IMR-90 (cell line): ENCODE measurements at regions not wholly inside any gene's neighbourhood (a gene's known extent, or its start where the extent isn't known, plus 50 kb on each side); places are given as distances from the start of the nearest gene placed in this dataset.

ENCODE experiments used
- ATAC-seq: fragments of 200-7000 bp; cut with Tn5 transposase; 2 replicates; pipeline ENCODE4 v1.9.1; 2020; ENCODE audit warnings: low read depth, mild to moderate bottlenecking, moderate library complexity
- BruUV-seq: library from RNA; stranded (reverse); fragments of 400-500 nt; replicated peaks from 2 replicates; lab custom pipeline; 2021; lab: Mats Ljungman, UMichigan
- CTCF ChIA-PET: fragments of 300-600 bp; formaldehyde crosslinking; extraction: SDS; loops from one replicate; lab custom pipeline; 2021; ENCODE audit warnings: antibody characterized with exemption; lab: Yijun Ruan, JAX
- POLR2A ChIA-PET: fragments of 300-600 bp; sonication (Branson Sonifier 250); formaldehyde crosslinking; loops from one replicate; lab custom pipeline; 2022; ENCODE audit warnings: antibody characterized with exemption; ENCODE audit not compliant: unreplicated experiment; lab: Charles Lee
- DNase-seq: peaks from one replicate; pipeline ENCODE4 v3.0.0; 2013
- H2AFZ ChIP-seq: replicated peaks from 2 replicates; pipeline ENCODE3; 2013; ENCODE audit warnings: low read length, mild to moderate bottlenecking; ENCODE audit not compliant: poor library complexity
- H2AK5ac ChIP-seq: 2 replicates; pipeline ENCODE4 v1.6.1; 2013; ENCODE audit warnings: low read depth, low read length, inconsistent platforms
- H2AK9ac ChIP-seq: replicated peaks from 2 replicates; pipeline ENCODE3; 2013; ENCODE audit warnings: mild to moderate bottlenecking, low read depth, low read length, moderate library complexity; ENCODE audit not compliant: poor library complexity
- H2BK120ac ChIP-seq: 2 replicates; pipeline ENCODE4 v1.6.1; 2013; ENCODE audit warnings: low read depth, low read length, inconsistent platforms
- H2BK15ac ChIP-seq: 3 replicates; pipeline ENCODE4 v1.6.1; 2013; ENCODE audit warnings: low read depth, low read length, inconsistent platforms
- H2BK20ac ChIP-seq: 2 replicates; pipeline ENCODE4 v1.6.1; 2013; ENCODE audit warnings: low read depth, mild to moderate bottlenecking, inconsistent platforms, low read length, moderate library complexity
- H2BK5ac ChIP-seq: 2 replicates; pipeline ENCODE4 v1.6.1; 2013; ENCODE audit warnings: mild to moderate bottlenecking, low read depth, low read length, inconsistent platforms; ENCODE audit not compliant: poor library complexity, severe bottlenecking
- H3K14ac ChIP-seq: replicated peaks from 2 replicates; pipeline ENCODE4 v1.6.1; 2013; ENCODE audit warnings: low read depth, low read length, inconsistent platforms
- H3K18ac ChIP-seq: 2 replicates; pipeline ENCODE4 v1.6.1; 2013; ENCODE audit warnings: low read depth, low read length, control low read depth
- H3K23ac ChIP-seq: 2 replicates; pipeline ENCODE4 v1.6.1; 2013; ENCODE audit warnings: low read depth, low read length, inconsistent platforms
- H3K27ac ChIP-seq: 2 replicates; pipeline ENCODE4 v1.5.1; 2013; ENCODE audit warnings: mild to moderate bottlenecking, control low read depth, low read length; ENCODE audit not compliant: insufficient read depth
- H3K27me3 ChIP-seq: 2 replicates; pipeline ENCODE4 v1.6.1; 2013; ENCODE audit warnings: low read length; ENCODE audit not compliant: control insufficient read depth, insufficient read depth
- H3K36me3 ChIP-seq: 2 replicates; pipeline ENCODE4 v1.6.1; 2013; ENCODE audit warnings: low read length, mixed read lengths; ENCODE audit not compliant: control insufficient read depth, insufficient read depth
- H3K4ac ChIP-seq: 2 replicates; pipeline ENCODE4 v1.6.1; 2013; ENCODE audit warnings: low read depth, low read length, inconsistent platforms
- H3K4me1 ChIP-seq: 2 replicates; pipeline ENCODE4 v1.6.1; 2013; ENCODE audit warnings: low read length, mixed read lengths; ENCODE audit not compliant: control insufficient read depth, insufficient read depth
- H3K4me2 ChIP-seq: 2 replicates; pipeline ENCODE4 v1.6.1; 2013; ENCODE audit warnings: low read depth, mild to moderate bottlenecking, control low read depth, low read length, moderate library complexity
- H3K4me3 ChIP-seq: 2 replicates; pipeline ENCODE4 v1.5.1; 2013; ENCODE audit warnings: low read depth, mild to moderate bottlenecking, control low read depth, low read length, moderate library complexity; ENCODE audit not compliant: insufficient read depth
- H3K56ac ChIP-seq: 2 replicates; pipeline ENCODE4 v1.6.1; 2013; ENCODE audit warnings: low read length, inconsistent platforms; ENCODE audit not compliant: insufficient read depth; ENCODE audit errors: extremely low read depth
- H3K79me1 ChIP-seq, 2 experiments: 2 replicates each; pipeline ENCODE4 v1.6.1; 2013; ENCODE audit warnings: low read length in 2 of 2, inconsistent platforms in 1 of 2, low read depth in 1 of 2
- H3K9ac ChIP-seq: 2 replicates; pipeline ENCODE4 v1.6.1; 2013; ENCODE audit warnings: low read depth, low read length, control low read depth
- H3K9me1 ChIP-seq: 2 replicates; pipeline ENCODE4 v1.6.1; 2013; ENCODE audit warnings: low read length, inconsistent platforms; ENCODE audit not compliant: insufficient read depth
- H3K9me3 ChIP-seq: 2 replicates; pipeline ENCODE4 v1.6.1; 2013; ENCODE audit warnings: low read length; ENCODE audit not compliant: control insufficient read depth, insufficient read depth
- H4K20me1 ChIP-seq: 2 replicates; pipeline ENCODE4 v1.6.1; 2013; ENCODE audit warnings: low read length, inconsistent platforms; ENCODE audit not compliant: insufficient read depth
- H4K5ac ChIP-seq: 2 replicates; pipeline ENCODE4 v1.6.1; 2013; ENCODE audit warnings: mild to moderate bottlenecking, low read depth, low read length, control low read depth
- H4K8ac ChIP-seq, 2 experiments: 2 replicates each; pipeline ENCODE4 v1.6.1; 2013; ENCODE audit warnings: low read depth in 2 of 2, low read length in 2 of 2, control low read depth in 1 of 2, inconsistent platforms in 1 of 2
- H4K91ac ChIP-seq: 2 replicates; pipeline ENCODE4 v1.6.1; 2013; ENCODE audit warnings: low read depth, low read length, inconsistent platforms; ENCODE audit not compliant: insufficient read depth
- BHLHE40 ChIP-seq: fragments of 150-350 bp; IDR thresholded peaks from 2 replicates; pipeline ENCODE4 v1.6.1; 2016; ENCODE audit warnings: mild to moderate bottlenecking, low read depth, low read length
- FOS ChIP-seq: fragments of 150-350 bp; IDR thresholded peaks from 2 replicates; pipeline ENCODE4 v1.6.1; 2016; ENCODE audit warnings: low read depth, low read length
- MXI1 ChIP-seq: IDR thresholded peaks from 2 replicates; pipeline ENCODE4 v1.6.1; 2012; ENCODE audit warnings: low read depth, mild to moderate bottlenecking, low read length, moderate library complexity, borderline replicate concordance
- NFE2L2 ChIP-seq: fragments of 150-350 bp; IDR thresholded peaks from 2 replicates; pipeline ENCODE4 v1.6.1; 2016; ENCODE audit warnings: low read depth, mild to moderate bottlenecking, low read length
- POLR2A ChIP-seq: IDR thresholded peaks from 2 replicates; pipeline ENCODE4 v1.6.1; 2012; ENCODE audit warnings: mild to moderate bottlenecking, low read depth, low read length
- RAD21 ChIP-seq: IDR thresholded peaks from 2 replicates; pipeline ENCODE4 v1.6.1; 2012; ENCODE audit warnings: low read length, improper control_type of control experiment
- RCOR1 ChIP-seq: IDR thresholded peaks from 2 replicates; pipeline ENCODE4 v1.6.1; 2012; ENCODE audit warnings: mild to moderate bottlenecking, low read length, improper control_type of control experiment; ENCODE audit not compliant: insufficient replicate concordance
- RFX5 ChIP-seq: IDR thresholded peaks from 2 replicates; pipeline ENCODE4 v1.8.0; 2012; ENCODE audit warnings: low read depth, mild to moderate bottlenecking, low read length, moderate library complexity
- SMC3 ChIP-seq: fragments of 150-350 bp; IDR thresholded peaks from 2 replicates; pipeline ENCODE4 v1.6.1; 2016; ENCODE audit warnings: low read depth, mild to moderate bottlenecking, antibody characterized with exemption, low read length, moderate library complexity
- WGBS, 2 experiments: methylation state at CpG; one replicate each; pipeline versions ENCODE4 v1.1.5 to v1.1.7; 2013; ENCODE audit warnings: missing lambda C conversion rate in 2 of 2; ENCODE audit not compliant: insufficient read length in 1 of 2; ENCODE audit errors: extremely low coverage in 2 of 2; 5-methylcytosine and 5-hydroxymethylcytosine counted together
- dilution Hi-C: fragments of 300-500 bp; cut with HindIII; formaldehyde crosslinking; loops from one replicate; pipeline ENCODE4 v1.14.3; 2018; ENCODE audit warnings: low sequenced_read_pairs; ENCODE audit not compliant: unreplicated experiment
- in situ Hi-C: fragments of 300-500 bp; cut with MboI; formaldehyde crosslinking; loops from 3 replicates; pipeline ENCODE4 v1.14.3; 2019; ENCODE audit warnings: low sequenced_read_pairs, inconsistent platforms, mixed read lengths
- intact Hi-C: fragments of 100-400 bp; cut with micrococcal nuclease; formaldehyde crosslinking; loops from 2 replicates; pipeline ENCODE4 v1.10.0; 2022
- TF ChIP-seq, protein P1 (sequence below): fragments of 150-350 bp; IDR thresholded peaks from 2 replicates; pipeline ENCODE4 v1.6.1; 2016; ENCODE audit warnings: low read depth, mild to moderate bottlenecking, low read length, moderate library complexity, borderline replicate concordance
- TF ChIP-seq, protein P2 (sequence below): conservative IDR thresholded peaks from 2 replicates; pipeline ENCODE4 v1.5.1; 2012; ENCODE audit warnings: mild to moderate bottlenecking, low read depth, low read length, improper control_type of control experiment

DNA sequence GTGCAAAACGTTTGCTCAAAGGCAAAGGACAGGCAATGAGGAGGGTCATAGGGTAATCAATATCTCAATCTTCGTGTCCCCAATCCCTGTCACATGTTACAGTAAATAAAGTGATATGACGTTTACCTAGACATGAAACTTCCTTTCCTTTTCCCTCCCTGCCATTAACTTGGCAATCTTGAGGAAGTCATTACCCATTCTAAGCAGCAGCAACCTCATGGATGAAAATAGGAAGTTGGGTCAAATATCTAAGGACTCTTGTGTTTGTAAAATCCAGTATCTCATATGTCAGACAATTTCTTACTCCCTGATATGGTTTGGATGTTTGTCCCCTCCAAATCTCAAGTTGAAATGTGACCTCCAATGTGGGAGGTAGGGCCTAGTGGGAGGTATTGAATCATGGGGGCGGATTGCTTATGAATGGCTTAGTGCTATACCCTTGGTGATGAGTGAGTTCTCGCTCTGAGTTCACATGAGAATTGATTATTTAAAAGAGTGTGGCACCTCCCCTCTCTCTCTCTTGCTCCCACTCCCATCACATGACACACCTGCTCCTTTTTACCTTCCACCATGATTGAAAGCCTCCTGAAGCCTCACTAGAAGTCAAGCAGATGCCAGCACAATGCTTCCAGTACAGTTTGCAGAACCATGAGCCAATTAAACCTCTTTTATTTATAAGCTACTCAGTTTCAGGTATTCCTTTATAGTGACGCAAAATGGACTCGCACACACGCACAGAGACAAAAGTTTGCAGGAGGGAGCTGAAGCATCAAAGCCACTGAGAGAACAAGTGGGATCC is 545.9 kb upstream of the JARID2 start:
- no peak overlapping the region for H2AFZ ChIP-seq
- BruUV-seq = no TSS peak
- POLR2A ChIA-PET = no interaction called here
- no peak for DNase-seq
- no peak overlapping the region for H2AK9ac ChIP-seq
- H3K9me3 ChIP-seq = 0 out of 2 replicates have a peak, but pooled peaks cover 2% of the 10 kb centered on the region
- H4K20me1 ChIP-seq = no peaks in the 10 kb centered on the region
- no peak overlapping the region for H4K8ac ChIP-seq
- H3K9ac ChIP-seq = no peak overlapping the region
- H2AK5ac ChIP-seq = peak overlapping the region; percentile 48
- WGBS, 2 experiments = 88% methylated on average over 3 of the region's 8 CpGs; no CpG with 5 or more reads in 1 of the 2 experiments
- no peak overlapping the region for H3K23ac ChIP-seq
- in situ Hi-C loops (loop anchor here (10.0 kb wide), 1 partner anchor 485 kb away; no protein-coding TSS in a partner anchor), intact Hi-C loops (no loop called here), dilution Hi-C loops (no loop called here)
- no peak overlapping the region for H3K4me2 ChIP-seq
- 0 out of 2 replicates have a peak overlapping the region, but pooled peaks have one; percentile 27 for H2BK20ac ChIP-seq
- no peak overlapping the region for H3K18ac ChIP-seq
- H2BK5ac ChIP-seq = no peak overlapping the region
- H2BK120ac ChIP-seq = no peak overlapping the region
- no peak overlapping the region for H3K56ac ChIP-seq
- peaks cover 9% of the 10 kb centered on the region for H3K9me1 ChIP-seq
- H3K14ac ChIP-seq = no peak overlapping the region
- no peak overlapping the region for H3K4me3 ChIP-seq
- CTCF ChIA-PET = interaction anchor here (0.5 to 1.8 kb wide), 2 partner anchors 11 to 56 kb away, joined by 5 read pairs; no protein-coding TSS in a partner anchor
- no peaks in the 10 kb centered on the region for H3K36me3 ChIP-seq
- no peak overlapping the region for H3K27ac ChIP-seq
- TF ChIP-seq RAD21 (no peak), BHLHE40 (no peak), MXI1 (no peak), SMC3 (no peak), RFX5 (no peak), FOS (no peak), POLR2A (no peak), RCOR1 (no peak), NFE2L2 (no peak)
- TF ChIP-seq, protein P1, sequence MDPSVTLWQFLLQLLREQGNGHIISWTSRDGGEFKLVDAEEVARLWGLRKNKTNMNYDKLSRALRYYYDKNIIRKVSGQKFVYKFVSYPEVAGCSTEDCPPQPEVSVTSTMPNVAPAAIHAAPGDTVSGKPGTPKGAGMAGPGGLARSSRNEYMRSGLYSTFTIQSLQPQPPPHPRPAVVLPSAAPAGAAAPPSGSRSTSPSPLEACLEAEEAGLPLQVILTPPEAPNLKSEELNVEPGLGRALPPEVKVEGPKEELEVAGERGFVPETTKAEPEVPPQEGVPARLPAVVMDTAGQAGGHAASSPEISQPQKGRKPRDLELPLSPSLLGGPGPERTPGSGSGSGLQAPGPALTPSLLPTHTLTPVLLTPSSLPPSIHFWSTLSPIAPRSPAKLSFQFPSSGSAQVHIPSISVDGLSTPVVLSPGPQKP = no peak
- TF ChIP-seq, protein P2, sequence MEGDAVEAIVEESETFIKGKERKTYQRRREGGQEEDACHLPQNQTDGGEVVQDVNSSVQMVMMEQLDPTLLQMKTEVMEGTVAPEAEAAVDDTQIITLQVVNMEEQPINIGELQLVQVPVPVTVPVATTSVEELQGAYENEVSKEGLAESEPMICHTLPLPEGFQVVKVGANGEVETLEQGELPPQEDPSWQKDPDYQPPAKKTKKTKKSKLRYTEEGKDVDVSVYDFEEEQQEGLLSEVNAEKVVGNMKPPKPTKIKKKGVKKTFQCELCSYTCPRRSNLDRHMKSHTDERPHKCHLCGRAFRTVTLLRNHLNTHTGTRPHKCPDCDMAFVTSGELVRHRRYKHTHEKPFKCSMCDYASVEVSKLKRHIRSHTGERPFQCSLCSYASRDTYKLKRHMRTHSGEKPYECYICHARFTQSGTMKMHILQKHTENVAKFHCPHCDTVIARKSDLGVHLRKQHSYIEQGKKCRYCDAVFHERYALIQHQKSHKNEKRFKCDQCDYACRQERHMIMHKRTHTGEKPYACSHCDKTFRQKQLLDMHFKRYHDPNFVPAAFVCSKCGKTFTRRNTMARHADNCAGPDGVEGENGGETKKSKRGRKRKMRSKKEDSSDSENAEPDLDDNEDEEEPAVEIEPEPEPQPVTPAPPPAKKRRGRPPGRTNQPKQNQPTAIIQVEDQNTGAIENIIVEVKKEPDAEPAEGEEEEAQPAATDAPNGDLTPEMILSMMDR = no peak
- no peak overlapping the region for H3K4ac ChIP-seq
- no peak for ATAC-seq
- H4K91ac ChIP-seq = no peak overlapping the region
- H3K27me3 ChIP-seq = no peaks in the 10 kb centered on the region
- no peak overlapping the region for H4K5ac ChIP-seq
- H3K79me1 ChIP-seq = no peaks in the 10 kb centered on the region
- H3K4me1 ChIP-seq = peaks cover 9% of the 10 kb centered on the region
- peak overlapping the region; percentile 71; the same call in 2 of the 3 replicates for H2BK15ac ChIP-seq
